NK-92 (cell line): ENCODE measurements at regions not wholly inside any gene's neighbourhood (a gene's known extent, or its start where the extent isn't known, plus 50 kb on each side); places are given as distances from the start of the nearest gene placed in this dataset.

Experiments
- DNase-seq: peaks from one replicate; lab custom pipeline; 2025; ENCODE audit not compliant: unreplicated experiment; lab: John Stamatoyannopoulos, UW

- DNase-seq: no peak
Observed at GRCh38 chr3:109532257-109533216, 195.2 kb upstream of the DPPA4 start.

GRCh38 chr3:109545746-109546145 is 208.4 kb upstream of the DPPA4 start:
- DNase-seq: no peak

- no peak for DNase-seq
Observed at GRCh38 chr3:109548192-109548938, 211.0 kb upstream of the DPPA4 start.

- DNase-seq: no peak
Observed at GRCh38 chr3:109553591-109554371, 216.4 kb upstream of the DPPA4 start.

- DNase-seq: no peak
Observed at GRCh38 chr3:109559389-109559788, 222.0 kb upstream of the DPPA4 start.

GRCh38 chr3:109563149-109563548 is 225.8 kb upstream of the DPPA4 start:
- no peak for DNase-seq

- no peak for DNase-seq
Observed at GRCh38 chr3:109569135-109569846, 231.9 kb upstream of the DPPA4 start.

GRCh38 chr3:109570408-109570807 is 233.1 kb upstream of the DPPA4 start:
- no peak for DNase-seq

GRCh38 chr3:109572301-109572700 is 235.0 kb upstream of the DPPA4 start:
- no peak for DNase-seq

GRCh38 chr3:109596991-109597390 is 259.6 kb upstream of the DPPA4 start:
- DNase-seq: no peak

- DNase-seq: no peak
Observed at GRCh38 chr3:109597444-109597843, 260.1 kb upstream of the DPPA4 start.

GRCh38 chr3:109607897-109608296 is 270.6 kb upstream of the DPPA4 start:
- no peak for DNase-seq

- DNase-seq: no peak
Observed at GRCh38 chr3:109608574-109608973, 271.2 kb upstream of the DPPA4 start.

- DNase-seq: no peak
Observed at GRCh38 chr3:109618766-109619378, 281.5 kb upstream of the DPPA4 start.

- DNase-seq: no peak
Observed at GRCh38 chr3:109631897-109632296, 294.6 kb upstream of the DPPA4 start.

- DNase-seq: no peak
Observed at GRCh38 chr3:109640146-109640652, 302.9 kb upstream of the DPPA4 start.

- no peak for DNase-seq
Observed at GRCh38 chr3:109642025-109642424, 304.7 kb upstream of the DPPA4 start.

- no peak for DNase-seq
Observed at GRCh38 chr3:109643590-109643989, 306.2 kb upstream of the DPPA4 start.

GRCh38 chr3:109644332-109644731 is 307.0 kb upstream of the DPPA4 start:
- no peak for DNase-seq

- DNase-seq: no peak
Observed at GRCh38 chr3:109644746-109645145, 307.4 kb upstream of the DPPA4 start.
